HepG2 (cell line): ENCODE measurements at regions not wholly inside any gene's neighbourhood (a gene's known extent, or its start where the extent isn't known, plus 50 kb on each side); places are given as distances from the start of the nearest gene placed in this dataset.
"Not testable (repeated sequence)": the region's sequence is repeated elsewhere in the genome, so short reads cannot be mapped to it uniquely, and the experiment has no call there.

Source experiments
- HNRNPK ChIP-seq: fragments of 200-400 bp; formaldehyde crosslinking; IDR thresholded peaks from 2 replicates; pipeline ENCODE4 v1.6.1; 2018; ENCODE audit warnings: low read length, low read depth, moderate library complexity, mild to moderate bottlenecking; ENCODE audit not compliant: poor library complexity, severe bottlenecking
- IRF1 ChIP-seq: sonication (generic); formaldehyde crosslinking; IDR thresholded peaks from 2 replicates; pipeline ENCODE4 v1.4.0; 2020; ENCODE audit warnings: low read depth, mild to moderate bottlenecking, missing genetic modification reagents
- MAX ChIP-seq: IDR thresholded peaks from 2 replicates; pipeline ENCODE4 v1.6.1; 2012; ENCODE audit warnings: inconsistent platforms
- NR3C1 ChIP-seq: sonication (generic); formaldehyde crosslinking; IDR thresholded peaks from 2 replicates; pipeline ENCODE4 v1.4.0; 2020; ENCODE audit warnings: missing genetic modification reagents
- TBP ChIP-seq: sonication (generic); formaldehyde crosslinking; IDR thresholded peaks from 2 replicates; pipeline ENCODE4 v1.5.0; 2020; ENCODE audit warnings: missing genetic modification reagents
- ZBTB7A ChIP-seq: sonication (generic); formaldehyde crosslinking; IDR thresholded peaks from 2 replicates; pipeline ENCODE4 v1.8.0; 2022; ENCODE audit warnings: mild to moderate bottlenecking, missing genetic modification reagents
- TF ChIP-seq, protein P1 (sequence below): sonication (generic); formaldehyde crosslinking; IDR thresholded peaks from 2 replicates; pipeline ENCODE4 v1.4.0; 2020; ENCODE audit warnings: missing genetic modification reagents

- TF ChIP-seq, protein P1, sequence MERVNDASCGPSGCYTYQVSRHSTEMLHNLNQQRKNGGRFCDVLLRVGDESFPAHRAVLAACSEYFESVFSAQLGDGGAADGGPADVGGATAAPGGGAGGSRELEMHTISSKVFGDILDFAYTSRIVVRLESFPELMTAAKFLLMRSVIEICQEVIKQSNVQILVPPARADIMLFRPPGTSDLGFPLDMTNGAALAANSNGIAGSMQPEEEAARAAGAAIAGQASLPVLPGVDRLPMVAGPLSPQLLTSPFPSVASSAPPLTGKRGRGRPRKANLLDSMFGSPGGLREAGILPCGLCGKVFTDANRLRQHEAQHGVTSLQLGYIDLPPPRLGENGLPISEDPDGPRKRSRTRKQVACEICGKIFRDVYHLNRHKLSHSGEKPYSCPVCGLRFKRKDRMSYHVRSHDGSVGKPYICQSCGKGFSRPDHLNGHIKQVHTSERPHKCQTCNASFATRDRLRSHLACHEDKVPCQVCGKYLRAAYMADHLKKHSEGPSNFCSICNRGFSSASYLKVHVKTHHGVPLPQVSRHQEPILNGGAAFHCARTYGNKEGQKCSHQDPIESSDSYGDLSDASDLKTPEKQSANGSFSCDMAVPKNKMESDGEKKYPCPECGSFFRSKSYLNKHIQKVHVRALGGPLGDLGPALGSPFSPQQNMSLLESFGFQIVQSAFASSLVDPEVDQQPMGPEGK (CRISPR knock-in tag) = not testable (repeated sequence)
- TF ChIP-seq NR3C1 (CRISPR knock-in tag); HNRNPK; ZBTB7A (CRISPR knock-in tag); MAX; TBP (CRISPR knock-in tag); IRF1: not testable (repeated sequence)
Observed at GRCh38 chr9:64772751-64773331, 512.2 kb downstream of the FOXD4L5 start.
